HepG2 (cell line): ENCODE measurements at regions not wholly inside any gene's neighbourhood (a gene's known extent, or its start where the extent isn't known, plus 50 kb on each side); places are given as distances from the start of the nearest gene placed in this dataset.

Experiments used
- ATAC-seq: fragments of 200-7000 bp; cut with Tn5 transposase; 3 replicates; pipeline ENCODE4 v1.9.1; 2020; ENCODE audit warnings: mild to moderate bottlenecking, moderate library complexity
- BruUV-seq: library from RNA; stranded (reverse); fragments of 400-500 nt; replicated peaks from 2 replicates; lab custom pipeline; 2021; lab: Mats Ljungman, UMichigan
- CTCF ChIA-PET: fragments of 300-600 bp; formaldehyde crosslinking; extraction: SDS; loops from one replicate; lab custom pipeline; 2021; ENCODE audit warnings: low total read pairs, inconsistent platforms, low intra/inter-chr PET ratio; lab: Yijun Ruan, JAX
- POLR2A ChIA-PET: fragments of 350-600 bp; sonication (Branson Sonifier 250); formaldehyde crosslinking; loops from one replicate; lab custom pipeline; 2020; ENCODE audit warnings: antibody characterized with exemption, inconsistent platforms; lab: Yijun Ruan, JAX
- DNase-seq: peaks from one replicate; pipeline ENCODE4 v3.0.0-alpha.2; 2015; ENCODE audit warnings: low spot score
- FAIRE-seq: peaks from 3 replicates; lab custom pipeline; 2011; peaks lifted over from hg19 to GRCh38; lab: Jason Lieb, UNC
- H2AFZ ChIP-seq: one replicate; pipeline ENCODE4 v1.6.1; 2011; ENCODE audit warnings: low read length, inconsistent platforms
- H3K27ac ChIP-seq: fragments of 300-600 bp; 3 replicates; pipeline ENCODE4 v1.8.0; 2011; ENCODE audit warnings: mixed run types, mild to moderate bottlenecking, mixed read lengths, low read length, inconsistent platforms; ENCODE audit not compliant: insufficient read depth; ENCODE audit errors: extremely low read length
- H3K27me3 ChIP-seq, 2 experiments: fragments of 200-600 bp in 1 of 2; 2 replicates in 1 of 2; 3 replicates in 1 of 2; pipeline versions ENCODE4 v1.6.0 to v1.8.0; 2011; ENCODE audit warnings: low read length in 2 of 2, mild to moderate bottlenecking in 2 of 2, moderate library complexity in 2 of 2, inconsistent platforms in 1 of 2; ENCODE audit not compliant: insufficient read depth in 2 of 2, control insufficient read depth in 1 of 2
- H3K36me3 ChIP-seq, 2 experiments: fragments of 200-600 bp in 1 of 2; replicated peaks in 1 of 2; 2 replicates in 1 of 2; 3 replicates in 1 of 2; pipeline versions ENCODE4 v1.5.1 to v1.8.0; 2011; ENCODE audit warnings: low read length in 2 of 2, inconsistent platforms in 1 of 2; ENCODE audit not compliant: insufficient read depth in 2 of 2, control insufficient read depth in 1 of 2
- H3K4me1 ChIP-seq: 2 replicates; pipeline ENCODE4 v1.5.1; 2012; ENCODE audit warnings: low read length, inconsistent platforms; ENCODE audit not compliant: insufficient read depth
- H3K4me2 ChIP-seq: 2 replicates; pipeline ENCODE4 v1.6.0; 2011; ENCODE audit warnings: low read depth, low read length, inconsistent platforms
- H3K4me3 ChIP-seq, 3 experiments: fragments of 200-600 bp in 1 of 3; sonication (generic), shearing (Covaris generic) in 1 of 3; replicated peaks in 1 of 3; 2 replicates each; pipeline ENCODE4 v1.5.1; 2011 to 2016; ENCODE audit warnings: low read length in 3 of 3, inconsistent platforms in 2 of 3, low read depth in 2 of 3, mild to moderate bottlenecking in 2 of 3, control low read depth in 1 of 3, mixed read lengths in 1 of 3; ENCODE audit not compliant: insufficient read depth in 1 of 3
- H3K79me2 ChIP-seq: one replicate; pipeline ENCODE4 v1.6.1; 2011; ENCODE audit warnings: low read length, inconsistent platforms; ENCODE audit not compliant: insufficient read depth
- H3K9ac ChIP-seq: 2 replicates; pipeline ENCODE4 v1.6.0; 2011; ENCODE audit warnings: mild to moderate bottlenecking, low read depth, low read length, inconsistent platforms; ENCODE audit not compliant: insufficient read depth
- H3K9me3 ChIP-seq: 2 replicates; pipeline ENCODE4 v1.5.1; 2012; ENCODE audit warnings: mild to moderate bottlenecking, low read length
- H4K20me1 ChIP-seq: 2 replicates; pipeline ENCODE4 v1.6.0; 2011; ENCODE audit warnings: inconsistent platforms, mild to moderate bottlenecking, low read length, moderate library complexity; ENCODE audit not compliant: insufficient read depth
- FOSL2 ChIP-seq: sonication (generic); formaldehyde crosslinking; IDR thresholded peaks from 2 replicates; pipeline ENCODE4 v1.4.0; 2020; ENCODE audit warnings: missing genetic modification reagents
- GZF1 ChIP-seq: sonication (generic); formaldehyde crosslinking; IDR thresholded peaks from 2 replicates; pipeline ENCODE4 v1.5.1; 2020; ENCODE audit warnings: mild to moderate bottlenecking, missing genetic modification reagents
- MAFF ChIP-seq: IDR thresholded peaks from 2 replicates; pipeline ENCODE4 v1.6.1; 2011; ENCODE audit warnings: low read depth, low read length, improper control_type of control experiment
- PHF5A ChIP-seq: IDR thresholded peaks from one replicate; pipeline ENCODE4 v1.6.1; 2018; ENCODE audit warnings: low read depth, missing genetic modification reagents; ENCODE audit not compliant: unreplicated experiment
- PREB ChIP-seq: sonication (generic); formaldehyde crosslinking; IDR thresholded peaks from 2 replicates; pipeline ENCODE4 v1.4.0; 2020; ENCODE audit warnings: missing genetic modification reagents
- PRPF4 ChIP-seq: fragments of 200-400 bp; formaldehyde crosslinking; IDR thresholded peaks from 2 replicates; pipeline ENCODE4 v1.6.1; 2016; ENCODE audit warnings: low read length, low read depth; ENCODE audit not compliant: poor library complexity, severe bottlenecking
- SMAD1 ChIP-seq: sonication (generic); formaldehyde crosslinking; IDR thresholded peaks from 2 replicates; pipeline ENCODE4 v1.4.0; 2020; ENCODE audit warnings: missing genetic modification reagents, low read depth, mild to moderate bottlenecking, borderline replicate concordance
- ZFP37 ChIP-seq: sonication (generic); formaldehyde crosslinking; IDR thresholded peaks from 2 replicates; pipeline ENCODE4 v1.4.0; 2020; ENCODE audit warnings: missing genetic modification reagents, borderline replicate concordance
- ZNF235 ChIP-seq: sonication (generic); formaldehyde crosslinking; IDR thresholded peaks from 2 replicates; pipeline ENCODE4 v1.8.1; 2023; ENCODE audit warnings: mild to moderate bottlenecking, missing genetic modification reagents, borderline replicate concordance
- ZNF317 ChIP-seq: sonication (generic); formaldehyde crosslinking; IDR thresholded peaks from 2 replicates; pipeline ENCODE4 v1.5.0; 2020; ENCODE audit warnings: mild to moderate bottlenecking, missing genetic modification reagents
- ZNF326 ChIP-seq: sonication (generic); formaldehyde crosslinking; IDR thresholded peaks from 2 replicates; pipeline ENCODE4 v1.4.0; 2020; ENCODE audit warnings: missing genetic modification reagents, borderline replicate concordance
- ZNF414 ChIP-seq: sonication (generic); formaldehyde crosslinking; IDR thresholded peaks from 2 replicates; pipeline ENCODE4 v1.5.0; 2020; ENCODE audit warnings: missing genetic modification reagents
- ZNF547 ChIP-seq: sonication (generic); formaldehyde crosslinking; IDR thresholded peaks from 2 replicates; pipeline ENCODE4 v1.5.1; 2020; ENCODE audit warnings: mild to moderate bottlenecking, missing genetic modification reagents
- WGBS: methylation state at CpG from one replicate; pipeline ENCODE4 v1.1.6; 2017; ENCODE audit warnings: low lambda C conversion rate; 5-methylcytosine and 5-hydroxymethylcytosine counted together
- in situ Hi-C: cut with HindIII; loops from 2 replicates; pipeline ENCODE4 v1.10.0; 2017; ENCODE audit warnings: low pct_unique_long_range_greater_than_20kb; ENCODE audit not compliant: extremely low pct_ligation_motif_present
- intact Hi-C: fragments of 100-400 bp; cut with micrococcal nuclease; formaldehyde crosslinking; loops from one replicate; pipeline ENCODE4 v1.10.0; 2022; ENCODE audit not compliant: unreplicated experiment

GRCh38 chr2:186423481-186423880, 62.6 kb upstream of the ZC3H15 start:
- H3K4me1 ChIP-seq: peaks cover 26% of the 10 kb centered on the region
- no peak overlapping the region for H3K4me3 ChIP-seq
- FAIRE-seq: no peak
- TF ChIP-seq ZNF235 (CRISPR knock-in tag): no peak
- no peak for TF ChIP-seq PREB (CRISPR knock-in tag)
- no peak for TF ChIP-seq MAFF
- no peak for TF ChIP-seq ZNF326 (CRISPR knock-in tag)
- TF ChIP-seq ZNF317 (CRISPR knock-in tag): no peak
- no peak for TF ChIP-seq ZNF547 (CRISPR knock-in tag)
- TF ChIP-seq PHF5A: no peak
- TF ChIP-seq SMAD1 (CRISPR knock-in tag): no peak
- no peak for TF ChIP-seq GZF1 (CRISPR knock-in tag)
- ChIA-PET POLR2A (no interaction called here), CTCF (no interaction called here)
- H3K9ac ChIP-seq: no peak overlapping the region
- H3K36me3 ChIP-seq: peaks cover 0 to 5% of the 10 kb centered on the region in 2 experiments; a peak in 1 of 5 replicates
- DNase-seq: no peak
- in situ Hi-C loops: no loop called here
- no peaks in the 10 kb centered on the region for H4K20me1 ChIP-seq
- no peak for ATAC-seq
- WGBS: 96% methylated on average over 2 of the region's 2 CpGs
- no peaks in the 10 kb centered on the region for H3K9me3 ChIP-seq
- no peaks in the 10 kb centered on the region for H3K27me3 ChIP-seq
- no peak overlapping the region for H3K27ac ChIP-seq
- no peaks in the 10 kb centered on the region for H3K79me2 ChIP-seq
- H3K4me2 ChIP-seq: no peak overlapping the region
- H2AFZ ChIP-seq: no peak overlapping the region
- intact Hi-C loops: no loop called here
- no TSS peak for BruUV-seq

- ChIA-PET CTCF (no interaction called here), POLR2A (no interaction called here)
- 77% methylated on average over 2 of the region's 2 CpGs for WGBS
- Histone ChIP-seq H3K79me2 (no peaks in the 10 kb centered on the region), H2AFZ (no peak overlapping the region), H3K27me3 (no peaks in the 10 kb centered on the region), H3K4me2 (no peak overlapping the region), H3K27ac (no peak overlapping the region), H3K36me3 (no peaks in the 10 kb centered on the region), H3K9me3 (no peaks in the 10 kb centered on the region), H3K9ac (no peak overlapping the region), H4K20me1 (no peaks in the 10 kb centered on the region), H3K4me3 (no peak overlapping the region), H3K4me1 (peaks cover 22% of the 10 kb centered on the region)
- ATAC-seq: no peak
- no peak for DNase-seq
- in situ Hi-C loops (no loop called here), intact Hi-C loops (no loop called here)
- FAIRE-seq: no peak
- BruUV-seq: no TSS peak
- TF ChIP-seq ZFP37 (CRISPR knock-in tag): no peak
- TF ChIP-seq ZNF414 (CRISPR knock-in tag): no peak
- no peak for TF ChIP-seq FOSL2 (CRISPR knock-in tag)
- TF ChIP-seq PRPF4: no peak
Observed at GRCh38 chr2:186424265-186424664, 61.8 kb upstream of the ZC3H15 start.
